Heart left ventricle (tissue), 16 donors: ENCODE measurements at regions not wholly inside any gene's neighbourhood (a gene's known extent, or its start where the extent isn't known, plus 50 kb on each side); places are given as distances from the start of the nearest gene placed in this dataset.
"Not testable (repeated sequence)": the region's sequence is repeated elsewhere in the genome, so short reads cannot be mapped to it uniquely, and the experiment has no call there.

Experiments
- ATAC-seq, 4 donors: fragments of 200-7000 bp; cut with Tn5 transposase; one replicate each; pipeline ENCODE4 v1.9.1; 2020 to 2022; ENCODE audit warnings: moderate library complexity in 4 of 4, mild to moderate bottlenecking in 3 of 4, moderate number of reproducible peaks in 1 of 4
- DNase-seq, 5 donors: peaks; one replicate each; pipeline ENCODE4 v3.0.0-alpha.2; 2020
- H3K27ac ChIP-seq, 12 donors: fragments of 200-600 bp; sonication (generic) in 4 of 12; one replicate each; pipeline versions ENCODE4 v1.5.0 to v1.8.0; 2016 to 2022; ENCODE audit warnings: mild to moderate bottlenecking in 2 of 12
- H3K27me3 ChIP-seq, 9 donors: fragments of 200-600 bp; sonication (generic) in 2 of 9; one replicate each; pipeline versions ENCODE4 v1.5.1 to v1.8.0; 2016 to 2022; ENCODE audit warnings: mild to moderate bottlenecking in 3 of 9
- H3K36me3 ChIP-seq, 9 donors: fragments of 200-600 bp; sonication (generic) in 2 of 9; one replicate each; pipeline versions ENCODE4 v1.5.0 to v1.8.0; 2018 to 2022; ENCODE audit warnings: mild to moderate bottlenecking in 2 of 9
- H3K4me1 ChIP-seq, 12 donors: fragments of 200-600 bp; sonication (generic) in 4 of 12; one replicate each; pipeline versions ENCODE4 v1.5.0 to v1.8.0; 2016 to 2022; ENCODE audit warnings: mild to moderate bottlenecking in 3 of 12
- H3K4me3 ChIP-seq, 12 donors: fragments of 200-600 bp; sonication (generic) in 4 of 12; one replicate each; pipeline versions ENCODE4 v1.5.0 to v1.8.0; 2017 to 2022; ENCODE audit warnings: mild to moderate bottlenecking in 9 of 12, moderate library complexity in 4 of 12
- H3K9me3 ChIP-seq, 12 donors: fragments of 200-600 bp; sonication (generic) in 4 of 12; one replicate each; pipeline versions ENCODE4 v1.5.0 to v1.8.0; 2016 to 2022; ENCODE audit warnings: mild to moderate bottlenecking in 1 of 12
- POLR2A ChIP-seq, 2 donors: fragments of 450-650 bp; IDR thresholded peaks; one replicate each; pipeline ENCODE4 v1.6.1; 2017; ENCODE audit warnings: antibody characterized with exemption in 2 of 2, mild to moderate bottlenecking in 2 of 2, moderate library complexity in 2 of 2
- WGBS, 4 donors: extraction: QIAGEN DNeasy Blood & Tissue Kit in 2 of 4; methylation state at CpG; one replicate each; pipeline versions ENCODE4 v1.1.5 to v1.1.7; 2013 to 2018; 5-methylcytosine and 5-hydroxymethylcytosine counted together
- intact Hi-C, 10 donors: fragments of 100-400 bp; cut with DNase I; formaldehyde crosslinking; loops; one replicate each; pipeline versions ENCODE4 v1.11.1 to v1.14.2; 2022
- TF ChIP-seq, protein P1 (sequence below), 12 donors: fragments of 200-600 bp; sonication (generic) in 4 of 12; IDR thresholded peaks; one replicate each; pipeline versions ENCODE4 v1.5.0 to v1.8.0; 2018 to 2022; ENCODE audit warnings: antibody characterized with exemption in 12 of 12, mild to moderate bottlenecking in 5 of 12
- donor health status: ischemic (EF 13 %, LVEDD 7.1; RV severe dilation, severe dysfunction).
- donor health status: healthy with polysubstance abuse.
- donor health status: DM: no; HTN: yes; CAD: no.
- donor health status: DM: no; HTN: no; CAD: no.
- donor health status: ischemic (EF 25% LVEDD 6.9; RV normal size, moderate dysfunction).
- donor health status: ischemic (EF 25% LVEDD 5.7; RV mildly dilated, moderate dysfunction).
- donor health status: healthy.
- donor health status: DM: yes; HTN: yes; CAD: no.
- donor health status: ischemic (EF 35%, LVEDD 5.7; RV mildly dilated, moderate dysfunction).
- donor health status: nonischemic (EF 11% LVEDD 7.7; RV severe dilation, severe dysfunction).
- donor health status: DM: yes; HTN: yes; CAD: no.
- donor health status: PGD.
- donor health status: ischemic (EF 29% LVEDD 5.4; RV normal size, mild dysfunction).
- donor health status: nonischemic (EF 23%, LVEDD 6.1; RV moderate dilation, normal function).

DNA sequence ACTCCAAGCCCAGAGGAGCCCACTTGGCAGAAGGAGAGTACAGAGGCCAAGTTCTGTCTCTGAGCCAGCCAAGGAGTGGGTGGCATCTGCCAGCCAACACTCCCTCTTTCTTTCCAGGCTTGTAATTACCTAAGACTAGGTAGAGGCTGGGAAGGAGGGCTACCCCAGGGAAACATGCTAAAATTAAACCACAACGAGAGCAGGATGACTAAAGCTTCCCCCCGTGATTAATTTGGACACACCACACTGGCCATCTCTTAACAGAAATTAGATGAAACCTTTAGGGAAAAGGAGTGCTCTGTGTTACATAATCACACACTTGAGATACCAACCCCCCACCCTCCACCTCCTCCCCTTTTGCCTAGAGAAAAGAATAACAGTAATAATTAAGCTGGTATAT is 102.1 kb upstream of the ZC3H12A start:
- intact Hi-C loops, result no loop called here
- Histone ChIP-seq H3K9me3 (peaks cover 0 to 10% (median 0%) of the 10 kb centered on the region in 12 donors), H3K27me3 (peaks cover 0 to 7% (median 0%) of the 10 kb centered on the region in 9 donors), H3K4me3 (no peak overlapping the region), H3K27ac (no peak overlapping the region), H3K4me1 (no peaks in the 10 kb centered on the region), H3K36me3 (no peaks in the 10 kb centered on the region)
- ATAC-seq (no peak), DNase-seq (no peak)
- TF ChIP-seq, protein P1, sequence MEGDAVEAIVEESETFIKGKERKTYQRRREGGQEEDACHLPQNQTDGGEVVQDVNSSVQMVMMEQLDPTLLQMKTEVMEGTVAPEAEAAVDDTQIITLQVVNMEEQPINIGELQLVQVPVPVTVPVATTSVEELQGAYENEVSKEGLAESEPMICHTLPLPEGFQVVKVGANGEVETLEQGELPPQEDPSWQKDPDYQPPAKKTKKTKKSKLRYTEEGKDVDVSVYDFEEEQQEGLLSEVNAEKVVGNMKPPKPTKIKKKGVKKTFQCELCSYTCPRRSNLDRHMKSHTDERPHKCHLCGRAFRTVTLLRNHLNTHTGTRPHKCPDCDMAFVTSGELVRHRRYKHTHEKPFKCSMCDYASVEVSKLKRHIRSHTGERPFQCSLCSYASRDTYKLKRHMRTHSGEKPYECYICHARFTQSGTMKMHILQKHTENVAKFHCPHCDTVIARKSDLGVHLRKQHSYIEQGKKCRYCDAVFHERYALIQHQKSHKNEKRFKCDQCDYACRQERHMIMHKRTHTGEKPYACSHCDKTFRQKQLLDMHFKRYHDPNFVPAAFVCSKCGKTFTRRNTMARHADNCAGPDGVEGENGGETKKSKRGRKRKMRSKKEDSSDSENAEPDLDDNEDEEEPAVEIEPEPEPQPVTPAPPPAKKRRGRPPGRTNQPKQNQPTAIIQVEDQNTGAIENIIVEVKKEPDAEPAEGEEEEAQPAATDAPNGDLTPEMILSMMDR (IDR thresholded peaks at IDR 0.05), result no peak
- no peak for TF ChIP-seq POLR2A (IDR thresholded peaks at IDR 0.05)
- WGBS, 4 donors, result 56 to 68% (median 60%) methylated on average over 2 of the region's 2 CpGs

DNA sequence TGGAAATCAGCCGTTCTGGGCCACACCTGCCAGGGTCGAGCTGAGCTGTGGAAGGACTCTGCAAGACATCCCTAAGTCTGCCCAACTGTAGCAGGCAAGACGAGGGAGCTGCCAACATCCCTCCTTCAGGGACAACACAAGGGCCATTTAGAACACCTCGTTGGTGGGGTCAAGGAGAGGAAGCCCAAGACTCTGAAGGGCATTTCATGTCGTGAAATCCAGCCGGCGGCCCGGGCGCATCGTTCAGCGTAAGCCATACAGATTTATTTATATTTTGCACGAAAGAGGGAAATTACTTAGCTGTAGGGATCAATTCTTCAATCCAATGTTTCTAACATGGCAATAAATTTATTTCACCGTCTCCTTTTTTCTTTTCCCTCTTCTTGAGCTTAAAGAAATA is 101.7 kb upstream of the ZC3H12A start:
- Histone ChIP-seq H3K27me3 (peaks cover 0 to 4% (median 0%) of the 10 kb centered on the region in 9 donors), H3K9me3 (peaks cover 0 to 10% (median 0%) of the 10 kb centered on the region in 12 donors), H3K36me3 (no peaks in the 10 kb centered on the region), H3K4me3 (no peak overlapping the region), H3K27ac (no peak overlapping the region), H3K4me1 (no peaks in the 10 kb centered on the region)
- TF ChIP-seq, protein P1 (IDR thresholded peaks at IDR 0.05), result no peak
- no peak for TF ChIP-seq POLR2A (IDR thresholded peaks at IDR 0.05)
- 76 to 79% (median 78%) methylated on average over 13 of the region's 13 CpGs for WGBS, 4 donors
- DNase-seq (no peak), ATAC-seq (no peak)
- intact Hi-C loops, result no loop called here

DNA sequence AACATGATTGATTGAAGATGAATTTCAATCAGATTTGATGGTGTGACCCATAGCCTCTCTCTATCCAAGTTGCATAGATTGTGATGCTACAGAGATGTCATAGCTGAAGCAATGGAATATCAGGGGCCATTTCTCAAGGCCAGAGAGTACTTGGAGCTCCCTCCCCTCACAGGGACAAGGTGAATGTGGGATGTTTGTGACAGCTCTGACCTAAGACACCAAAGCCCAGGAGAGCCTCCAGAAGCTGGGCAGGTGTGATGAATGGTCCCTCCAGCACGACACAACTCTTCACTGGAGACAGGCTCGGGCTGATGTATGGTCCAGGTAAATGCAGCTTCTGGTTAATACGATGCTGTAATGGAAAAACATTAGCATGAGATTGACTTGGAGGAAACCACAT is 101.0 kb upstream of the ZC3H12A start:
- TF ChIP-seq, protein P1 (IDR thresholded peaks at IDR 0.05), result no peak
- TF ChIP-seq POLR2A (IDR thresholded peaks at IDR 0.05), result no peak
- Histone ChIP-seq H3K36me3 (no peaks in the 10 kb centered on the region), H3K4me1 (no peaks in the 10 kb centered on the region), H3K27me3 (peaks cover 0 to 4% (median 0%) of the 10 kb centered on the region in 9 donors), H3K9me3 (peaks cover 0 to 10% (median 0%) of the 10 kb centered on the region in 12 donors), H3K27ac (no peak overlapping the region), H3K4me3 (no peak overlapping the region)
- intact Hi-C loops, result no loop called here
- DNase-seq (no peak), ATAC-seq (no peak)
- 62 to 73% (median 70%) methylated on average over 3 of the region's 3 CpGs for WGBS, 4 donors

DNA sequence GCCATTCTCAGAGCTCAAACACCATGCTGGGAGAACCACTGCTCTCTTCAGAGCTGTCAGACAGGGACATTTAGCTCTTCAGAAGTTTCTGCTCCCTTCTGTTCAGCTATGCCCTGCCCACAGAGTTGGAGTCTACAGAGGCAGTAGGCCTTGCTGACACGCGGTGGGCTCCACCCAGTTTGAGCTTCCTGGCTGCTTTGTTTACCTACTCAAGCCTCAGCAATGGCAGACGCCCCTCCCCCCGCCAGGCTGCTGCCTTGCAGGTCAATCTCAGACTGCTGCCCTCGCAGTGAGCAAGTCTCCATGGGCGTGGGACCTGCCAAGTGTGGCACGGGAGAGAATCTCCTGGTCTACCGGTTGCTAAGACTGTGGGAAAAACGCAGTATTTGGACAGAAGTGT is 93.8 kb upstream of the ZC3H12A start:
- peaks cover 0 to 10% (median 0%) of the 10 kb centered on the region in 12 donors for H3K9me3 ChIP-seq
- ATAC-seq, H3K36me3 ChIP-seq, H3K27ac ChIP-seq, intact Hi-C loops, H3K4me1 ChIP-seq, H3K4me3 ChIP-seq, DNase-seq: not testable (repeated sequence)
- WGBS, 4 donors, result 44 to 53% (median 50%) methylated on average over 9 of the region's 9 CpGs
- H3K27me3 ChIP-seq, result peaks cover 0 to 29% (median 4%) of the 10 kb centered on the region in 9 donors

DNA sequence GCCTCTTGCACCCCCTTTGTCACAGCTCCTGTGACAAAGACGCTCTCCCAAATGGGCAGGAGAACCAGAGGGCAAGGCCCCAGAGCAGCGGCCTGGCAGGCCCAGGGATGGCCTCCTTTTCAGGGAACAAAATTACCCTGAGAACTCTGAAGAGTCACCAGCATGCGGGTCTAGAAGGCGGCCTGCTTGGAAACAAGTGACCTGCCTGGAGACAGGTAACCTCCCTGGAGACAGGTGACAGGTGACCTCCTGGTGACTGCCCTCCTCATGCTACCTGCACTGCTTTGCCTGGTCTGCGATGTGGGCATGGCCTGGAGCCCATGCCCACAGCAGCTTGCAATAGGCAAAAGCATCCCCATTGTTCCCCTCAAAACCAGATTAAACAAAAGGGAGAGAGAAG is 86.5 kb upstream of the ZC3H12A start:
- DNase-seq (no peak), ATAC-seq (no peak)
- intact Hi-C loops, result no loop called here
- 76 to 81% (median 79%) methylated on average over 5 of the region's 5 CpGs for WGBS, 4 donors
- H3K9me3 ChIP-seq, result no peaks in the 10 kb centered on the region
- H3K27me3 ChIP-seq, result peaks cover 0 to 42% (median 0%) of the 10 kb centered on the region in 9 donors
- no peak for TF ChIP-seq POLR2A (IDR thresholded peaks at IDR 0.05)
- TF ChIP-seq, protein P1 (IDR thresholded peaks at IDR 0.05), result no peak
- H3K4me1 ChIP-seq, result no peaks in the 10 kb centered on the region
- no peaks in the 10 kb centered on the region for H3K36me3 ChIP-seq
- no peak overlapping the region for H3K27ac ChIP-seq
- H3K4me3 ChIP-seq, result no peak overlapping the region
